Glutamatergic neuron (in vitro differentiated cells): ENCODE measurements at regions not wholly inside any gene's neighbourhood (a gene's known extent, or its start where the extent isn't known, plus 50 kb on each side); places are given as distances from the start of the nearest gene placed in this dataset.

Experiments used
- DNase-seq: peaks from one replicate; pipeline ENCODE4 v3.0.0; 2022
- H3K27ac Mint-ChIP-seq: one replicate; pipeline ENCODE4 v1.8.0; 2020; ENCODE audit warnings: mild to moderate bottlenecking, mixed read lengths, inconsistent platforms; ENCODE audit not compliant: unreplicated experiment
- H3K27me3 Mint-ChIP-seq: one replicate; pipeline ENCODE4 v1.8.0; 2020; ENCODE audit warnings: mild to moderate bottlenecking, moderate library complexity, mixed read lengths, inconsistent platforms; ENCODE audit not compliant: unreplicated experiment
- H3K36me3 Mint-ChIP-seq: one replicate; pipeline ENCODE4 v1.8.0; 2020; ENCODE audit warnings: mild to moderate bottlenecking, mixed read lengths, inconsistent platforms; ENCODE audit not compliant: unreplicated experiment
- H3K4me1 Mint-ChIP-seq: one replicate; pipeline ENCODE4 v1.8.0; 2020; ENCODE audit warnings: mild to moderate bottlenecking, low read depth, mixed read lengths, inconsistent platforms; ENCODE audit not compliant: unreplicated experiment
- H3K4me3 Mint-ChIP-seq: one replicate; pipeline ENCODE4 v1.8.0; 2020; ENCODE audit warnings: mild to moderate bottlenecking, mixed read lengths, inconsistent platforms; ENCODE audit not compliant: unreplicated experiment
- H3K9me3 Mint-ChIP-seq: one replicate; pipeline ENCODE4 v1.8.0; 2020; ENCODE audit warnings: mild to moderate bottlenecking, moderate library complexity, mixed read lengths, inconsistent platforms; ENCODE audit not compliant: unreplicated experiment
- TF ChIP-seq, protein P1 (sequence below): fragments of 200-600 bp; sonication (generic); IDR thresholded peaks from one replicate; pipeline ENCODE4 v1.5.0; 2021; ENCODE audit not compliant: partially characterized antibody, unreplicated experiment

DNA sequence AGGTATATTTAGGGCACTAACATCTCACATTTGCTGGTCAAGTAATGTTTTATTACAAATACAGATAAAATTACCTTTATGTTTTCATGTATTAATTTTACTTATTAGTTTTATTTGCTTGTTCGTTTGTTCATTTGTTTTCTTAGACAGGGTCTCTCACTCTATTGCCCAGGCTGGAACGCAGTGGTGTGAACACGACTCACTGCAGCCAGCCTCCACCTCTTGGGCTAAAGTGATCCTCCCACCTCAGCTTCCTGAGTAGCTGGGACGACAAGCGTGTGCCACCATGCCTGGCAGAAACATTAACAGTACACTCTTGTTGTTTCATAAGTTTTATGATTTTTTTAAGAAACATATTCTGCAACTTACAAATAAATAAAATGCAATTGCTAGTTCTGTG is 123.2 kb downstream of the ZNF608 start:
- DNase-seq: no peak
- H3K36me3 Mint-ChIP-seq: peaks cover 12% of the 10 kb centered on the region
- H3K9me3 Mint-ChIP-seq: peaks cover 4% of the 10 kb centered on the region
- H3K4me3 Mint-ChIP-seq: no peak overlapping the region
- H3K27me3 Mint-ChIP-seq: peaks cover 2% of the 10 kb centered on the region
- H3K4me1 Mint-ChIP-seq: peaks cover 9% of the 10 kb centered on the region
- no peak overlapping the region for H3K27ac Mint-ChIP-seq
- TF ChIP-seq, protein P1, sequence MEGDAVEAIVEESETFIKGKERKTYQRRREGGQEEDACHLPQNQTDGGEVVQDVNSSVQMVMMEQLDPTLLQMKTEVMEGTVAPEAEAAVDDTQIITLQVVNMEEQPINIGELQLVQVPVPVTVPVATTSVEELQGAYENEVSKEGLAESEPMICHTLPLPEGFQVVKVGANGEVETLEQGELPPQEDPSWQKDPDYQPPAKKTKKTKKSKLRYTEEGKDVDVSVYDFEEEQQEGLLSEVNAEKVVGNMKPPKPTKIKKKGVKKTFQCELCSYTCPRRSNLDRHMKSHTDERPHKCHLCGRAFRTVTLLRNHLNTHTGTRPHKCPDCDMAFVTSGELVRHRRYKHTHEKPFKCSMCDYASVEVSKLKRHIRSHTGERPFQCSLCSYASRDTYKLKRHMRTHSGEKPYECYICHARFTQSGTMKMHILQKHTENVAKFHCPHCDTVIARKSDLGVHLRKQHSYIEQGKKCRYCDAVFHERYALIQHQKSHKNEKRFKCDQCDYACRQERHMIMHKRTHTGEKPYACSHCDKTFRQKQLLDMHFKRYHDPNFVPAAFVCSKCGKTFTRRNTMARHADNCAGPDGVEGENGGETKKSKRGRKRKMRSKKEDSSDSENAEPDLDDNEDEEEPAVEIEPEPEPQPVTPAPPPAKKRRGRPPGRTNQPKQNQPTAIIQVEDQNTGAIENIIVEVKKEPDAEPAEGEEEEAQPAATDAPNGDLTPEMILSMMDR: no peak

DNA sequence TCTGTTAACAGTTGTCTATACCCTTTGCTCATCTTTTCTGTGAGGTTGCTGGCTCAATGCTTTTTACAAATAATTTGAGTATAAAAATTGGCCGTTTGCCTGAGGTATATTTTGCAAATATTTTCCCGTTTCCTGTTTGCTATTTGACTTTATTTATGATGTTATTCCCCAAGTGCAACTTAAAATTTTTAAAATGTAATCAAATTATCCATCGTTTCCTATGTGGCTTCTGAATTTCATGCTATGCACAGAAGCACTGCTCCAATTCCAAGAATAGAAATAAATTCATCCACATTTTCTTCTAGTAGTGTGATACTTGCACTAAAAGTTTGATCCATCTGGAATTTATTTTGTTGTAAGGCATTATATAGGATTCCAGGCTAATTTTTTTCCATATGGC is 123.6 kb downstream of the ZNF608 start:
- Mint-ChIP-seq H3K4me1 (peaks cover 8% of the 10 kb centered on the region), H3K36me3 (peaks cover 8% of the 10 kb centered on the region), H3K9me3 (peaks cover 4% of the 10 kb centered on the region), H3K27me3 (no peaks in the 10 kb centered on the region), H3K27ac (no peak overlapping the region), H3K4me3 (no peak overlapping the region)
- no peak for DNase-seq
- TF ChIP-seq, protein P1: no peak

DNA sequence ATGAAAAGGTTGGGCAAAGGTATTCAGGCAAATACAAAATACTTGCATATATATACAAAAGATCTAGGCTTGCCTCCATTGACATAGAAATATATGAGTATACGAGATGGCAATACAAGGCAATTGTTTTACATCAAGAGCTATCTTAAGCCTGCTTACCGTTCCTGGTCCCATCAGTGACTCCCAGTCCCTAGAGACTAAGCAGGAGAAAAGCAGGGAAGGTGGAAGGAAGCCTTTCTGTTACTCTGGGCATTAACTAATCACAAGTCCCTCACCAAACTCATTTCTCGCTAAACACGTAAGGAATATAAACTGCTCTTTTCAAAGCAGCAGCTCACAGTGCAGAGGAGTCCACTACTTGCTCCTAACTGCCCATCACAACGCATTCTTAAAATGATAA is 125.2 kb downstream of the ZNF608 start:
- Mint-ChIP-seq H3K27ac (no peak overlapping the region), H3K9me3 (peaks cover 2% of the 10 kb centered on the region), H3K4me3 (no peak overlapping the region), H3K36me3 (peaks cover 5% of the 10 kb centered on the region), H3K4me1 (peaks cover 14% of the 10 kb centered on the region), H3K27me3 (no peaks in the 10 kb centered on the region)
- TF ChIP-seq, protein P1: no peak
- DNase-seq: no peak

DNA sequence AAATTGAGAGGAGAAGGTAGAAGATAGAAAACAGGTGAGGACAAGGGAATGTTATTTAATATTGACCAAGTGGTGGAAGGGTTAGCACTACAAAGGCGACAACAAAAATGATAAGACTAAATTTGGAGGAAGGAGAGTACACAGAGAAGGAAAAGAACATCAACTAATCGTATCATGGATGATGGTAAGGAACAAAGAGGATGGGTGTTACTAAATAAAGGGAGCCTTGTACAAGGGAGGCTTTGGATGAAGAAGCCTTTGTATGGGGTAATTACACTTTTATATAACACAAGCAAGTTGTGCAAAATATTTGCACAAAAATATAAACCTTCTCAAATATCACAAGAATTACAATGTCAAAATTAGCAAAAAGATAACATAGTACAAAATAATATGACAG is 125.7 kb downstream of the ZNF608 start:
- Mint-ChIP-seq H3K36me3 (no peaks in the 10 kb centered on the region), H3K4me1 (peaks cover 14% of the 10 kb centered on the region), H3K27ac (no peak overlapping the region), H3K9me3 (no peaks in the 10 kb centered on the region), H3K4me3 (no peak overlapping the region), H3K27me3 (no peaks in the 10 kb centered on the region)
- DNase-seq: no peak
- TF ChIP-seq, protein P1: no peak

DNA sequence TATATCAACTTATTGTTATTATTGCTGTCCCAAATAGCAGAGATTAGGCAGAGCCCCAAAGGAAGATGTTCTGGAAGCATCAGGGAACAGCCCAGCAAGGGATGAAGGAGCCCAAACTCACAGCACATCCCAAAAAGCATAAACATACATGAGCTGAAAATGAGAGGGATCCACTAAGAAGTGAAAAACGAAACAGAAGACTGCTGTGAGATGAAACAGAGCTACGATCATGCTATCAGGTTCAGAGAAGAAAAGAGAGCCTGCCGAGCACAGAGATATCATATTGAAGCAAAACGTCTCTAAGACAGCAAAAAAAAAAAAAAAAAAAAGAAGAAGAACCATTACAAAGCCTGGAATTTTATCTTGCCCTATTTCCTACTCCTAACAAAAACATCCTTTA is 127.3 kb downstream of the ZNF608 start:
- Mint-ChIP-seq H3K27me3 (no peaks in the 10 kb centered on the region), H3K27ac (no peak overlapping the region), H3K36me3 (no peaks in the 10 kb centered on the region), H3K4me3 (no peak overlapping the region), H3K9me3 (no peaks in the 10 kb centered on the region), H3K4me1 (peaks cover 14% of the 10 kb centered on the region)
- no peak for DNase-seq
- TF ChIP-seq, protein P1: no peak
